ENCODE measurements at regions not wholly inside any gene's neighbourhood (a gene's known extent, or its start where the extent isn't known, plus 50 kb on each side); places are given as distances from the start of the nearest gene placed in this dataset.
A peak's percentile ranks its signal among the peaks of the same experiment; 100 is the strongest.

DNA sequence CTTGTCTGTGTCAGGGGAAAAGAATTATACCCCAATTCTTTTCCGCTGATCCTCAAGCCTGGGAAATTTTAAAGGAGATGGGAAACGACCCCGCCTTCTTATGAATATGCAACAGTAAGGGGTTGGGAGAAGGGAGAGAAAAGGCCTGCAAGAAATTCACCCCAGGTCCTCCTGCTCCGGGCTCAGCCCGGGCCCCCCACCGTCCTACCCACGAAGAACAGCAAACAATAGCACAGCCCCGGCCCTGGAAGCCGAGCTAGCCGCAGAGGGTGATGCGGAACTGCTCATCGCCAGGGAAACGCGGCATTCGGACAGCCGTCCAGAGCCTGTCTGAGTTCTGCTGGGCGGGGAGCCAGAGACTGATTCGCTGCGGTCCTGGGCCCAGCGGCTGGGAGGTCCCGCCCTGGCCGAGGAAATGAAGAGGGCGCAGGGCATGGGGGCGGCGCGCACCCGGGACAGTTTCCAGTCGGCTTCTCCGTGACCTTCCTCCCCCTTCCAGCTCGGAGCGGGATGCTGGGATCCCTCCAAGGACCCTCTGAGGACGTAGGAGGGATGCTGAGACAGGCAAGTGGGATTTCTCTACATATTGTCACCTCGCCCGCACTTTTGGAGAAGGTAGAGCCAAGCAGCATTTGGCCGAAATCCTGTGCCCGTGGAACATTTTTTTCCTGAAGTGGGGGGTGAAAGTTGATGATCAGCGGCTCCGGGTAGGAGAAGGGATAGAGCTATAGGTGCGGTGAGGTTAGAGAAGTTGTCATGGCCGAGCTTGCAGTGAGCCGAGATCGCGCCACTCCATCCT lies 82.3 kb upstream of the C1QTNF9B start:
- Histone ChIP-seq H3K27me3 (ENCODE audit: control insufficient read depth in 2 of 2, insufficient read depth in 2 of 2, low read length in 2 of 2) (peaks cover 6 to 7% of the 10 kb centered on the region in 2 donors), H3K4me3 (ENCODE audit: low read length) (peak overlapping the region; percentile 54), H3K27ac (ENCODE audit: low read depth, low read length) (no peak overlapping the region), H3K36me3 (ENCODE audit: control insufficient read depth in 2 of 3, insufficient read depth in 3 of 3, low read length in 3 of 3) (no peaks in the 10 kb centered on the region), H3K4me1 (ENCODE audit: control insufficient read depth in 2 of 2, insufficient read depth in 2 of 2, low read length in 2 of 2) (peaks cover 7 to 8% of the 10 kb centered on the region in 2 donors), H3K9me3 (ENCODE audit: control insufficient read depth in 2 of 3, low read length in 3 of 3) (no peaks in the 10 kb centered on the region)
- peak overlapping the region; percentile 87 to 99 (median 90) for H3K4me3 Mint-ChIP-seq
- ChIA-PET POLR2A (no interaction called here), CTCF (no interaction called here)
- H3K27me3 Mint-ChIP-seq = peaks cover 21 to 58% (median 25%) of the 10 kb centered on the region in 5 donors
- H3K27ac Mint-ChIP-seq = peak overlapping the region in 7 of 9 donors; percentile 25 to 81 (median 71)
- H3K9me3 Mint-ChIP-seq = peaks cover 0 to 3% (median 0%) of the 10 kb centered on the region in 11 donors
- peak in 3 of 9 donors; percentile 10 to 51 (median 25) for DNase-seq
- H3K36me3 Mint-ChIP-seq = peaks cover 0 to 5% (median 0%) of the 10 kb centered on the region in 5 donors
- H3K4me1 Mint-ChIP-seq = peaks cover 6 to 18% (median 15%) of the 10 kb centered on the region in 7 donors
- intact Hi-C loops (cut with micrococcal nuclease) = loop anchor here (1.0 to 10.0 kb wide), 3 partner anchors 12 to 55 kb away; no protein-coding TSS in a partner anchor
- ATAC-seq = peak; percentile 65

- Histone ChIP-seq H3K4me1 (ENCODE audit: control insufficient read depth in 2 of 2, insufficient read depth in 2 of 2, low read length in 2 of 2) (peaks cover 7 to 8% of the 10 kb centered on the region in 2 donors), H3K9me3 (ENCODE audit: control insufficient read depth in 2 of 3, low read length in 3 of 3) (no peaks in the 10 kb centered on the region), H3K27ac (ENCODE audit: low read depth, low read length) (no peak overlapping the region), H3K27me3 (ENCODE audit: control insufficient read depth in 2 of 2, insufficient read depth in 2 of 2, low read length in 2 of 2) (peaks cover 6 to 7% of the 10 kb centered on the region in 2 donors), H3K4me3 (ENCODE audit: low read length) (peak overlapping the region; percentile 54), H3K36me3 (ENCODE audit: control insufficient read depth in 2 of 3, insufficient read depth in 3 of 3, low read length in 3 of 3) (no peaks in the 10 kb centered on the region)
- H3K9me3 Mint-ChIP-seq = peaks cover 0 to 3% (median 0%) of the 10 kb centered on the region in 11 donors
- peak; percentile 91 for ATAC-seq
- H3K27ac Mint-ChIP-seq = peak overlapping the region in 7 of 9 donors; percentile 18 to 81 (median 71)
- peak; percentile 70 to 92 (median 79) for DNase-seq
- ChIA-PET CTCF (no interaction called here), POLR2A (no interaction called here)
- peaks cover 6 to 18% (median 15%) of the 10 kb centered on the region in 7 donors for H3K4me1 Mint-ChIP-seq
- peak overlapping the region; percentile 87 to 99 (median 90) for H3K4me3 Mint-ChIP-seq
- intact Hi-C loops (cut with micrococcal nuclease) = loop anchor here (1.0 to 10.0 kb wide), 3 partner anchors 13 to 55 kb away; no protein-coding TSS in a partner anchor
- peaks cover 0 to 5% (median 0%) of the 10 kb centered on the region in 5 donors for H3K36me3 Mint-ChIP-seq
- peaks cover 21 to 63% (median 26%) of the 10 kb centered on the region in 5 donors for H3K27me3 Mint-ChIP-seq
These were observed 82.9 kb upstream of the C1QTNF9B start for GRCh38 chr13:23980160-23980551.

- Histone ChIP-seq H3K4me3 (ENCODE audit: low read length) (no peak overlapping the region), H3K36me3 (ENCODE audit: control insufficient read depth in 2 of 3, insufficient read depth in 3 of 3, low read length in 3 of 3) (no peaks in the 10 kb centered on the region), H3K27ac (ENCODE audit: low read depth, low read length) (no peak overlapping the region), H3K9me3 (ENCODE audit: control insufficient read depth in 2 of 3, low read length in 3 of 3) (no peaks in the 10 kb centered on the region), H3K4me1 (ENCODE audit: control insufficient read depth in 2 of 2, insufficient read depth in 2 of 2, low read length in 2 of 2) (peaks cover 7 to 8% of the 10 kb centered on the region in 2 donors), H3K27me3 (ENCODE audit: control insufficient read depth in 2 of 2, insufficient read depth in 2 of 2, low read length in 2 of 2) (peaks cover 6 to 7% of the 10 kb centered on the region in 2 donors)
- intact Hi-C loops (cut with micrococcal nuclease) = loop anchor here in 1 of 2 donors (10.0 kb wide), 1 partner anchor 59 kb away; no protein-coding TSS in a partner anchor
- H3K4me3 Mint-ChIP-seq = no peak overlapping the region
- no peak overlapping the region for H3K27ac Mint-ChIP-seq
- H3K9me3 Mint-ChIP-seq = peaks cover 0 to 3% (median 0%) of the 10 kb centered on the region in 11 donors
- H3K36me3 Mint-ChIP-seq = peaks cover 0 to 2% (median 0%) of the 10 kb centered on the region in 5 donors
- ATAC-seq = no peak
- peaks cover 24 to 71% (median 26%) of the 10 kb centered on the region in 5 donors for H3K27me3 Mint-ChIP-seq
- DNase-seq = no peak
- CTCF ChIA-PET = interaction anchor here (0.7 kb wide), 1 partner anchor 46 kb away, joined by 3 read pairs; no protein-coding TSS in a partner anchor
- H3K4me1 Mint-ChIP-seq = peaks cover 6 to 18% (median 15%) of the 10 kb centered on the region in 7 donors
- POLR2A ChIA-PET = no interaction called here
These were observed 86.4 kb upstream of the C1QTNF9B start for GRCh38 chr13:23983671-23984070.

DNA sequence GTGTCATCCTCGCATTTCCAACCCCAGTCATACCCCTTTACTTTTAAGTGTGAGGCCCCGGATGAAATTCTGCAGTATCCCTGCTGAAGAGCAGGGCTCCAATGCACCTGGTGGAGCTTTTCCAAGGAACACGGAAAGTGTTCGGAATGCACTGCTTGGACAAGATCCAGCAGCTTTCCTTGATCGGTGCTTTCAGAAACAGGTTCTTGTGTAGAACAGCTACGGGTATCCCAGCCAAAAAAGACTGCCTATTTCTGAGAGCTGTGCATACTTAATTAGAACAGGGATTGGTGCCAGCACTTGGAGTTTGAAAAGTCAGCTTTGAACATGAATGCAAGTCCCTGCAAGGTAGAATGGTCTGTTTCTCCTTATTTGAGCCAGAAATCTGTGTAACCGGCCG lies 87.2 kb upstream of the C1QTNF9B start:
- intact Hi-C loops (cut with micrococcal nuclease) = loop anchor here in 1 of 2 donors (10.0 kb wide), 1 partner anchor 60 kb away; no protein-coding TSS in a partner anchor
- peaks cover 0 to 3% (median 0%) of the 10 kb centered on the region in 11 donors for H3K9me3 Mint-ChIP-seq
- no peaks in the 10 kb centered on the region for H3K9me3 ChIP-seq (ENCODE audit: control insufficient read depth in 2 of 3, low read length in 3 of 3)
- DNase-seq = no peak
- POLR2A ChIA-PET = no interaction called here
- peaks cover 6 to 10% (median 8%) of the 10 kb centered on the region in 7 donors for H3K4me1 Mint-ChIP-seq
- peaks cover 16 to 68% (median 19%) of the 10 kb centered on the region in 5 donors for H3K27me3 Mint-ChIP-seq
- no peak overlapping the region for H3K4me3 Mint-ChIP-seq
- CTCF ChIA-PET = no interaction called here
- H3K36me3 Mint-ChIP-seq = peaks cover 0 to 2% (median 0%) of the 10 kb centered on the region in 5 donors
- peaks cover 2 to 4% of the 10 kb centered on the region in 2 donors for H3K4me1 ChIP-seq (ENCODE audit: control insufficient read depth in 2 of 2, insufficient read depth in 2 of 2, low read length in 2 of 2)
- no peak overlapping the region for H3K27ac ChIP-seq (ENCODE audit: low read depth, low read length)
- no peaks in the 10 kb centered on the region for H3K36me3 ChIP-seq (ENCODE audit: control insufficient read depth in 2 of 3, insufficient read depth in 3 of 3, low read length in 3 of 3)
- H3K27me3 ChIP-seq (ENCODE audit: control insufficient read depth in 2 of 2, insufficient read depth in 2 of 2, low read length in 2 of 2) = peaks cover 0 to 3% of the 10 kb centered on the region in 2 donors
- ATAC-seq = no peak
- H3K27ac Mint-ChIP-seq = no peak overlapping the region
- H3K4me3 ChIP-seq (ENCODE audit: low read length) = no peak overlapping the region

DNA sequence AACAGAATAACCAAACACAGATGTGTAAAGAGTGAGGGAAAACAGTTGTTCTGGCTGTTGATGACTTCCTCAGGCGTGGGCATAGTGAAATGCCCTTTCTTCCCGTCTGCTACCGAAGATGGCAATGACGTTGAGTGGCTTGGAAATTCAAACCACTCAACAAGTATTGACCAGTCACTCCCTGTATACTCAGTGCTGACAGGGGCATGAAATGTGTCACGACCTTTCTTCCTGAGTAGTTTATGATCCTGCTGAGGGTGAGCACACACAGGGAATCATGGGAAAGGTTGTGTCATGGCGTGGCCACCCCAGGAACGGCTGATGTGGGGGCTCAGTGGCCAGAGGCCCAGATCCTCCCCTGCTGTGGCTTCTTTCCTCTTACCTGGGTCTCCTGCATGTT lies 87.8 kb upstream of the C1QTNF9B start:
- H3K9me3 Mint-ChIP-seq = no peaks in the 10 kb centered on the region
- ATAC-seq = no peak
- peaks cover under 1 to 4% (median 3%) of the 10 kb centered on the region in 7 donors for H3K4me1 Mint-ChIP-seq
- Histone ChIP-seq H3K9me3 (ENCODE audit: control insufficient read depth in 2 of 3, low read length in 3 of 3) (no peaks in the 10 kb centered on the region), H3K27ac (ENCODE audit: low read depth, low read length) (no peak overlapping the region), H3K27me3 (ENCODE audit: control insufficient read depth in 2 of 2, insufficient read depth in 2 of 2, low read length in 2 of 2) (no peaks in the 10 kb centered on the region), H3K4me3 (ENCODE audit: low read length) (no peak overlapping the region), H3K36me3 (ENCODE audit: control insufficient read depth in 2 of 3, insufficient read depth in 3 of 3, low read length in 3 of 3) (no peaks in the 10 kb centered on the region), H3K4me1 (ENCODE audit: control insufficient read depth in 2 of 2, insufficient read depth in 2 of 2, low read length in 2 of 2) (no peaks in the 10 kb centered on the region)
- POLR2A ChIA-PET = no interaction called here
- DNase-seq = no peak
- H3K27me3 Mint-ChIP-seq = peaks cover 11 to 68% (median 19%) of the 10 kb centered on the region in 5 donors
- intact Hi-C loops (cut with micrococcal nuclease) = loop anchor here in 1 of 2 donors (10.0 kb wide), 1 partner anchor 60 kb away; no protein-coding TSS in a partner anchor
- CTCF ChIA-PET = no interaction called here
- H3K4me3 Mint-ChIP-seq = no peak overlapping the region
- no peak overlapping the region for H3K27ac Mint-ChIP-seq
- H3K36me3 Mint-ChIP-seq = no peaks in the 10 kb centered on the region

DNA sequence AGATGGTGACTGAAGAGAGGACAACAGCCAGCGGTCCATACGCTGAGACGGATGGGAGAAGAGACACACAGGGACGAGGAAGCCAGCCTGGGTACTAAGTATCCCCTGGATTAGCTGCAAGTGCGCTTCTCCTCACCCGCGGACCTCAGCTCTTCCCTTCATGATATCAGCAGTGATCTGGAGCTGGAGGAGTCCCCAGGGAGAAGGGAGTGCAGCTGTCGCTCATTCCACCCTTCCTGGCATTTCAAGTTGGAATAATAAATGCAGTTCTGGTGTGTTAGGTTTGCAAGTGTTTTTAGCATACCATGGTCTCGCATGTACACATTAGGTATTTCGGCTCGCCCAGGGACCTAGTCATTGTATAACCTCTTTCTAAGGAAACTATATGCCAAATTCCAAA lies 88.5 kb upstream of the C1QTNF9B start:
- Mint-ChIP-seq H3K9me3 (no peaks in the 10 kb centered on the region), H3K27ac (no peak overlapping the region), H3K4me1 (no peaks in the 10 kb centered on the region), H3K4me3 (no peak overlapping the region), H3K36me3 (peaks cover 0 to 4% (median 0%) of the 10 kb centered on the region in 5 donors), H3K27me3 (peaks cover 7 to 68% (median 23%) of the 10 kb centered on the region in 5 donors)
- H3K36me3 ChIP-seq (ENCODE audit: control insufficient read depth in 2 of 3, insufficient read depth in 3 of 3, low read length in 3 of 3) = no peaks in the 10 kb centered on the region
- intact Hi-C loops (cut with micrococcal nuclease) = loop anchor here in 1 of 2 donors (10.0 kb wide), 1 partner anchor 61 kb away; no protein-coding TSS in a partner anchor
- no peaks in the 10 kb centered on the region for H3K9me3 ChIP-seq (ENCODE audit: control insufficient read depth in 2 of 3, low read length in 3 of 3)
- no peak for DNase-seq
- no peaks in the 10 kb centered on the region for H3K4me1 ChIP-seq (ENCODE audit: control insufficient read depth in 2 of 2, insufficient read depth in 2 of 2, low read length in 2 of 2)
- no peak for ATAC-seq
- ChIA-PET POLR2A (no interaction called here), CTCF (interaction anchor here (0.6 kb wide), 1 partner anchor 194 kb away, joined by 3 read pairs; no protein-coding TSS in a partner anchor)
- H3K27ac ChIP-seq (ENCODE audit: low read depth, low read length) = no peak overlapping the region
- H3K4me3 ChIP-seq (ENCODE audit: low read length) = no peak overlapping the region
- H3K27me3 ChIP-seq (ENCODE audit: control insufficient read depth in 2 of 2, insufficient read depth in 2 of 2, low read length in 2 of 2) = no peaks in the 10 kb centered on the region
